ENCODE measurements at regions not wholly inside any gene's neighbourhood (a gene's known extent, or its start where the extent isn't known, plus 50 kb on each side); places are given as distances from the start of the nearest gene placed in this dataset.
"Not testable (repeated sequence)": the region's sequence is repeated elsewhere in the genome, so short reads cannot be mapped to it uniquely, and the experiment has no call there.

- no peak for DNase-seq
Measured at GRCh38 chr12:73053893-73054292, 781.7 kb downstream of the TRHDE start.

- DNase-seq = no peak
Measured at GRCh38 chr12:73057428-73057827, 785.3 kb downstream of the TRHDE start.

GRCh38 chr12:73065913-73066312 is 793.7 kb downstream of the TRHDE start:
- no peak for DNase-seq

GRCh38 chr12:73067616-73068015 is 795.4 kb downstream of the TRHDE start:
- DNase-seq = no peak

- DNase-seq = no peak
Measured at GRCh38 chr12:73072214-73072613, 800.0 kb downstream of the TRHDE start.

DNA sequence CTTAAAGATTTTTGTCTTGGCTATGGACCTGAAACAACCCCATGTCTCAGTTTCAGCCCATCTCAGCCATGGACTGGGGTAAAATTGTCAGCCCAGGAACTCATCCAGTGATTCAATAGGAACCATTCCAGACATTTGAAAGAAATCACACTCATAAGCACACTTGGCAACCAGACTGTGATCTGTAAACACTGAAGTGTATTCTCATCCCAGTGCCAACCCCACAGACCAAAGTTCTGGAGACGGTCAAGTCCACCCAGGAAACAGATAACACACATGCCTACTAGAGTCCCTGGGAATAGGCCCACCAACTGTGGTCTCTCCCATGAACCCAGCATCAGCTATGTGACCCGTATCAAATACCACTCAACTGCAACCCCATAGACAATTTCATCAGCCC is 804.6 kb downstream of the TRHDE start:
- no peak for DNase-seq

- no peak for DNase-seq
Measured at GRCh38 chr12:73083736-73084135, 811.6 kb downstream of the TRHDE start.

GRCh38 chr12:73106296-73106695 is 834.1 kb downstream of the TRHDE start:
- DNase-seq = no peak

- no peak for DNase-seq
Measured at GRCh38 chr12:73106896-73107295, 834.7 kb downstream of the TRHDE start.

GRCh38 chr12:73110816-73111215 is 838.6 kb downstream of the TRHDE start:
- DNase-seq = no peak

- no peak for DNase-seq
Measured at GRCh38 chr12:73112035-73112816, 840.1 kb downstream of the TRHDE start.

GRCh38 chr12:73124480-73124879 is 852.3 kb downstream of the TRHDE start:
- DNase-seq = no peak

DNA sequence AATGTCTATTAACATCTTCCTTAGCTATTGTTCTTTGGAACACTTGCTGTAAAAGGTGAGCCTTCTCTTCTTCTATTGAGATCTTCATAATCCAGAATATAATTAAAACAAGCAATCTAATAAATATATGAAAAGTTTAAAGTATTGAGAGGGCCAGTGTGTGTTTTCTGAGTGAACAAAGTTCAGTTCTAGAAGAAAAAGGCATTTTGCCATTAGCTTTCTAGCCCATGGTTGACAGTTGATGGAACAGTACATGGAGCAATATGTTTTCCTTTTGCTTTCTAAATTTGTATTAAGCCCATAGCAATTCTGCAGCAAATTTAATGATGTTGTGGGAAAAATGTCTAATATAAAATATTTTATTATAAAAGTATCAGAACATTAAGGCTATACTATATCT is 853.0 kb downstream of the TRHDE start:
- no peak for DNase-seq

GRCh38 chr12:73136386-73136785 is 864.2 kb downstream of the TRHDE start:
- DNase-seq = no peak

GRCh38 chr12:73139642-73140041 is 867.5 kb downstream of the TRHDE start:
- not testable (repeated sequence) for DNase-seq

GRCh38 chr12:73158341-73158740 is 886.2 kb downstream of the TRHDE start:
- no peak for DNase-seq

- DNase-seq = no peak
Measured at GRCh38 chr12:73159954-73160353, 887.8 kb downstream of the TRHDE start.

DNA sequence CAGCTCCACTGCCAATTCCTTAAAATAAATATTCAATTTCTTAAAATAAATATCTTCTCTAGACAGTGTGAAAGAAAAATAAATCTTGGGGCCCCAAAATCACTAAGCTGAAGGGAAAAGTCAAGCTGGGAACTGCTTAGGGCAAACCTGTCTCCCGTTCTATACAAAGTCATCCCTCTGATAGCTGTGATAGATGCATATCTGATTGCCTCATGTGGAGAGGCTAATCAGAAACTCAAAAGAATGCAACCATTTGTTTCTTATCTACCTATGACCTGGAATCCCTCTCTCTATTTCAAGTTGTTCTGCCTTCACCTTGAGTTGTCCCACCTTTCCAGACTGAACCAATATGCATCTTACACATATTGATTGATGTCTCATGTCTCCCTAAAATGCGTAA is 889.8 kb downstream of the TRHDE start:
- DNase-seq = no peak

DNA sequence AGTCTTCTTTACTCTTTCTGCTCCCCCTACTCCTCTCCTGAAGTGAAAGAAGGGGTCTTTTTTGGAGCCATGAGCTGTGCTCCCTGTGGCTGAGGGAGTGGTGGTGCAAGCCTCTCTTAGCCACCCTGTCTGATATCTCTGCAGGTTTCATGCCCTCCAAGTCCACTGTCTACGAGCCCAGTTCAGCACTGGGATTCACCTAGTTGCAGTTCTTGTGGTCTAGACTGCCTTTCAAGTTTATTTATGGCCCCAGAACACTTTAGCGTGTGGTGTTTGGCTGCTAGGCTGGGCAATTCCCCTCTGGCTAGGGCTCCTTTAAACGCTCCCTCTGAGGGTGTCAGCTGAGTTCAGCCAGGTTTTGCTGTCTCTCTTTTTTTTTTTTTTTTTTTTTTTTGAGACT is 908.6 kb downstream of the TRHDE start:
- no peak for DNase-seq

- no peak for DNase-seq
Measured at GRCh38 chr12:73181244-73181643, 909.1 kb downstream of the TRHDE start.

GRCh38 chr12:73185403-73185802 is 913.2 kb downstream of the TRHDE start:
- no peak for DNase-seq

DNA sequence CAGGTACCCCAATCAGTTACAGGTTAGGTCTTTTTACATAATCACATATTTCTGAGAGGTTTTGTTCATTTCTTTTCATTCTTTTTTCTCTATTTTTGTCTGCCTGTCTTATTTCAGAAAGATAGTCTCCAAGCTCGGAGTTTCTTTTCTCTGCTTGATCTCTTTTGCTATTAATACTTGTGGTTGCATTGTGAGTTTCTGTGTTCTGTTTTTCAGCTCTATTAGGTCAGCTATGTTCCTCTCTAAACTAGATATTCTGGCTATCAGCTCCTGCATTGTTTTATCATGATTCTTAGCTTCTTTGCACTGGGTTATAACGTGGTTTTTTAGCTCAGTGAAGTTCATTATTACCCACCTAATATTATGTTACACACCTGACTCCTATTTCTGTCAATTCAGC is 914.1 kb downstream of the TRHDE start:
- DNase-seq = no peak

DNA sequence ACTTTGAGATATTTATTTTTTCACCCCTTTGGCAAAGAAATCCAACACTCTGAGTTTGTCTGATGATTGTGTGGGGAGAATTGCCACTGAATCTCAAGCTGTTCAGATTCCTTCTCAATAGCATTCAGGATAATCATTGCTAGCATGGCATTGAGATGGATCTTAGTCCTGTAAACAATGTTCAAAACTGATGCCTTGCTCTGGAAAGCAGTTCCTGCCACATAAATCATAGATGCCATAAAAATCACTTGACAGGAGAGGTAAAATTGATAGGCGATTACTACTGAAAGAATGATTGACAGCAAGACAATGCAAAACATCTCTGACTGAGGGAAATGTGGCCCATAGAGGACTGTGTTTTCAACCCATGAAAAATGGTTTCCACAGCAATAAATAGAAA is 915.6 kb downstream of the TRHDE start:
- DNase-seq = no peak

GRCh38 chr12:73210548-73211204 is 938.5 kb downstream of the TRHDE start:
- DNase-seq = no peak

GRCh38 chr12:73220951-73221350 is 948.8 kb downstream of the TRHDE start:
- DNase-seq = no peak

All from dermis blood vessel endothelial cell (primary cell).